GM18907 (cell line): ENCODE measurements at regions not wholly inside any gene's neighbourhood (a gene's known extent, or its start where the extent isn't known, plus 50 kb on each side); places are given as distances from the start of the nearest gene placed in this dataset.

Experiments used
- ATAC-seq: cut with Tn5 transposase; IDR thresholded peaks from one replicate; pipeline ENCODE4 v1.9.1; 2021; ENCODE audit warnings: mild to moderate bottlenecking, moderate library complexity; ENCODE audit not compliant: unreplicated experiment

GRCh38 chr4:104941661-104942062, 205.0 kb upstream of the TET2 start:
- peak; percentile 78 for ATAC-seq

DNA sequence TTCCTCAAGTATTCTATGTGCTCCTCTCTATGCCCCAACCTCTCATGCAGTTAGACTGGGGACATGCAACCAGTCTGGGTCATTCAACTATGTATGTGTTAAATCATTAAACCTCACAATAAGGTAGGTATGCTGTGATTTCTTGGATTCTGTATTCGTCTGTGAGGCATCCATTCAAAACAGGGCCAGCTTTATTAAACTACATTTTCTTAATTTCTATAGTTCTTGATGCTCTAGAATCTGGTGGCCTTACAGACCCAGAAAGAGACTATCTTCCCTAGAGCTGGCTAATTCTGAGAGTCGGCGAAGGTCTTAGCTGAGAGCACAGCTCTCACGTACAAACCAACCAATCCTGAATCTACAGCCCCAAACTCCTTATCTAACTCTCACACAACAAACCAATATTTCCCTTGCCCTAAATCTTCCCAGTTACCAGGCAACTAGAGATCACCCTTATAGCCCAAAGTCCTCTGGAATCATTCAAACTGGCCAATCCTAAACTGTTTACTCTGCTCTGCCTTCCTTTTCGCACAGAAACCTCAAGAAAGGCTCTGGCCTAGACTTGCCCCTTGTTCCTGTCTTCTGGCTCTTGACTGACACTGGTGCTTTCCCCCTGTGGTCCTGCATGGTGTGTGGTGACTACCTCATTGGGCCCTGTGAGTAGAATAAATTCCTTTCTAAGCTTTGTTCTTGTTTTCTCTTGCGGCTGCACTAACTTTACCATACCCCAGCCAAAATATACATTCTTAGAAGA, 203.5 kb upstream of the TET2 start:
- ATAC-seq = peak; percentile 87

DNA sequence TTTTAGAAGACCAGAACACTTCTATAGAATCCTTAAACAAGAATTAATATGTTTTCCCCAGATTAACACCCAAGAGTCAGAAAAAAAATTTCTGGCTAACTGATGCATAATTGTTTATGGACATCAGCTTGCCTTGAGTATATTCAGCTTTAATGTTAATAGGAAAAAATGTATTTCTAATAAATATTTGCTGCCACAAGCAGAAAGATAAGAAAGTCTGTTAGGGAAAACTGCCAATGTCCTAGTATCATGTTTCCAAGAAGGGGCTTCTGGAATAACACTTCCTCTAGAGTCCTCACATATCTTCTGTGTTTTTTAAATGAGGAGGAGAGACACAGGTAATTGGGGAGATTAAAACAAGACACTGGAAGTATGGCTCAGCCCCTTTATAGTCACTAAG, 202.1 kb upstream of the TET2 start:
- no peak for ATAC-seq

- peak; percentile 35 for ATAC-seq
Observed at GRCh38 chr4:104964410-104965175, 182.1 kb upstream of the TET2 start.

- peak; percentile 99 for ATAC-seq
Observed at GRCh38 chr4:104966349-104967033, 180.2 kb upstream of the TET2 start.

DNA sequence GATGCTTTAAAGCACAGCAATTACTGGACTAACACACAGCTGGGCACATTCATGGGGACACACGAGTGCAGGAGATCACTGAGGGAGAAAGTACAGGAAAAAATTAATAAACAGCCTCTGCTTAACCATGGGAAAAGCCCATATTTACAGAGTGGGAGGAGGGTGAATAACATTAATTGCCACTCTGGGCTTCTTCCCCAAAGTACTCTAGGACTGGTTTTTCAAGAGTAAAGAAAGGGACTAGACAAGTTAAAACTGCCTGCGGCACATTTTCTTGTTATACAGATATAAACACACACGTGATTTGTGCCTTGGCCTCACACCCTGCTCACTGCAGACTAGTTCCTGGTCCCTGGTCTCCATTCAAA, 179.7 kb upstream of the TET2 start:
- ATAC-seq = peak; percentile 31

DNA sequence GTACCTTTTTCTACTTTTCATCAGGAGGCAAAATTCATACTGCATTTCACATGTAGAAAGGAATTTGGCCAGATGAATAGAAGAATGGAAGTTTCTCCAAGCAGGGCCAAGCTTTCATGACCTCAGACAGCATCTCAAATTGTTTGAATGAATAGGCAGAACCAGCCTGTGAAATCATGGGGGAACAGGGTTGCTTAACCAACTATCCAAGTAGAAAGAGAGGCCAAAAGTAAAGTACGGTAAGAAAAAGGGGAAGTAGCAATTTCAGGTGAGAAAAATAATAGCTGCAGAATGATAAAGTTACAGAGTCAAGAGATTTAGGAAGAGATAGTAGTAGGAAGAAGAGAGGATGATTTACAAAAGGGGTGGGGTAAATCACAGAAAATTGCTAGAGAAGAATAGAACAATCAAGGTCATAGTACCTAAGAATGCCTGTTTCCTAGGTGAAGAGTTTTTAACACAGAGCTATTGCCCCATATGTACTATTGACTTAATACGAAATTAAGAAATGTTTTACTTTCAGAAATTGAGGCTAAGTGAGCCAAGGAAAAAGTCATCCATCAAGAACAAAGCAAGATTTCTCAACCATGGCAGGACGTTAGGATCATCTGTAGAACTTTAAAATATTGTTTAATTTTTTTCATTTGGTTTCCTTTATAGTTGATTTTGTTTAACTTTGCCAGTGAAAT, 177.1 kb upstream of the TET2 start:
- ATAC-seq = no peak

DNA sequence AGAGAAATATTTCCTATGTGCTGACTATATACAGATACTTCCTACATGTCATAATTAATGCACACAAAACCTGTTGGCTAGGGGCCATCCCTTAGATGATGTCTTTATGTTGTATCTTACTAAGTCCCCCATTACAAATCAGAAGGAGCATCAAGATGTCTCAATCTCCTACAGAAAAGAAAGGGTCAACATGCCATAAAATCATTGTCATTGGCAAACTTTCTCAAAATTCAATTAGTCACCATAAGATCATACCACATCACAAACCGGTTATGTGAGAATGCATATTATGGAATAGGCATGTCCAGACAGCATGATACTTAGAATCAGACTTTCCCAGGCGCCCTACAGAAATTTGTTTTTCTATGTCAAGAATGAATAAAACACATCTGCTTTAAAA, 175.2 kb upstream of the TET2 start:
- no peak for ATAC-seq

DNA sequence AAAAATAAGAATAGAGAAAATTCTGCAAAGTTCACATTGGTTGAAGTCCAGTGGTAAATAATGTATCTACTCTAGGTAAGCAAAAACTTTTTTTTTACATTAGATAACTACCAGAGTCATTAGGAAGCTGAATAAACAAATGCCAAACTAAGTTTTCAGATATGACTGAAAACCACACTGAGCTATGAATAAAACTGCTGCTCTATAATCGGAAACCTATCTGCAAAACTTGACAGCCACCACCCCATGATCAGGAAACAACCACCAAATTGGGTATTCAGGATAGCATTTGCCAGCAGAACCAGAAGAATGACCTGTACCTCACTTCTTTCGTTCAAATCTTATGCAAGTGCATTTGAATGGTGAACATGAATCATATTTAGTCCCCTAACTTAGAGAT, 173.0 kb upstream of the TET2 start:
- ATAC-seq = peak; percentile 41

DNA sequence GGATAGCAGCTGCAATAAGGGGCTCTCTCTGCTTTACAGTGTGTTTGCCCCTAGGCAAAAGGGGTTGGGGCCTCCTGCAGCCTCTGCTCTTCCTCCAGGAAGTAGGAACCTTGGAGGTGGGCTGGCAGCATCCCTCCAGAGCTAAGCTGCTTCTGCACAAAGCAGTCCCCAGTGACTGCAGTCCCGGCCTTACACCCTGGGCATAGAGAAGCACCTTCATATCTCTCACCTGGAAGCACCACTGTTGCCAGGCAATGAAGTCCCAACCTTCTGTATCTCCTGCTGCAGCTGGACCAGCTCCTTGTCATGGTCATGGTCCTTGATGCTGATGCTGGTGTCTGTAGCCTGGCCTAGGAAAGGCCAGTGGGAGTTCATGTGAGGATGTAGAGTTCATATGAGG, 171.1 kb upstream of the TET2 start:
- no peak for ATAC-seq

DNA sequence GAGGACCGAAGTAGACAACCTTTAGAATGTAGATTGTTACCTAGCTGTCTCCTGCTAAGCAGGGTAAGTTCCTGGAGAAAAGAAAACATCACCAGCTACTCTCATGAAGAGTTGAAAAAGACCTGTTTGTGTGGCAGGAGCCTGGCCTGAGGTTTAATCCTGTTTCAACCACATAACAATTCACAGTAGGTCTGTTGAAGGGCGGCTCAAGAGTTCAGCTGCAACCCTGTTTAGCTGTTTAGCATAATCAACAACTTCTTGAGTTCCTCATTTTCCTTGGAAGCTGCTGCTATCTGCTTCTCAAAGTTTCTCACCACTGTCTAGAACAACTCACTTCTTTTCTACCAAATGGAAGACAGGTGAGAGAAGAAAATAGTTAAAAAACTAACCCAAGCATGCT, 170.4 kb upstream of the TET2 start:
- ATAC-seq = peak; percentile 59

DNA sequence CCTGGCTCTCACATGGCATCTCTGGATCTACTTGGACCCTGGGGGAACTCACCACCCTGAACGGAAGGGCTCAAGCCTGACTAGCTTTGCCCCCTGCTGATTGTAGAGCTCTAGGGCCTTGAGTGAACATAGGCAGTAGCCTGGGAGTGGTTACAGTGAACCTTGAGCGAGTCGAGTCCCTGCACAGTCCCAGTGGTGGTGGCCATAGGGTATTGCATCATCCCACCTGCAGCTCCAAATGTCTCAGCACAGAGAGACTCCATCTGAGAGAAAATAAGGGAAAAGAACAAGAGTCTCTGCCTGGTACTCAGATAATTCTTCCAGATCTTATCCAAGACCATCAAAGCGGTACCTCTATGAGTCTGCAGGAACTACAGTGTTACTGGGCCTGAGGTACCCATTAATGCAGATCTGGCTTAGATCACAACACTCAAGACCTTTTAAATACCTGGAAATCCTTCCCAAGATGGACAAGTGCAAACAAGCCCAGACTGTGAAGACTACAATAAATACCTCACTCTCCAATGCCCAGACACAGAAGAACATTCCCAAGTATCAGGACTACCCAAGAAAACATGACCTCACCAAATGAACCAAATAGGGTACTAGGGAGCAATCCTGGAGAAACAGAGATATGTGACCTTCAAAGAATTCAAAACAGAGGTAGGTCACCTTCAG, 167.5 kb upstream of the TET2 start:
- ATAC-seq = no peak

GRCh38 chr4:104983615-104984179, 163.0 kb upstream of the TET2 start:
- no peak for ATAC-seq

DNA sequence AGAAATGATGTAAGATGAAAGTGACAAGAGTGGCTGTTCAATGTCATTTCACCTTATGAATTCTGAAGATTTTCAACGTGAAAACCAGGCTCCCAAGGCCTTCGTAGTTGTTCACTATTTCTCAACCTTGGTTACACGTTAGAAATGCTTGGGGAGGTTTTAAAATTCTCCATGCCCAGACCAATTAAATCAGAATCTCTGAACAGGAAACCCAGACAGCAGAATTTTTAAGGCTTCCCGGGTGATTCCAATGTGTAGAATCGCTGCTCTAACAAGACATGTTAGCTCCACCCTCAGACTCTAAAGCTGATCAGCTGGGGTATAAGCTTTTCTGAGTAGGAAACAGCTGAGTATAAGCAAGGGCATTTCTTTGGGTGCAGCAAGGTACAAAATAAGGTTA, 160.4 kb upstream of the TET2 start:
- ATAC-seq = no peak

- no peak for ATAC-seq
Observed at GRCh38 chr4:104989371-104989770, 157.3 kb upstream of the TET2 start.

DNA sequence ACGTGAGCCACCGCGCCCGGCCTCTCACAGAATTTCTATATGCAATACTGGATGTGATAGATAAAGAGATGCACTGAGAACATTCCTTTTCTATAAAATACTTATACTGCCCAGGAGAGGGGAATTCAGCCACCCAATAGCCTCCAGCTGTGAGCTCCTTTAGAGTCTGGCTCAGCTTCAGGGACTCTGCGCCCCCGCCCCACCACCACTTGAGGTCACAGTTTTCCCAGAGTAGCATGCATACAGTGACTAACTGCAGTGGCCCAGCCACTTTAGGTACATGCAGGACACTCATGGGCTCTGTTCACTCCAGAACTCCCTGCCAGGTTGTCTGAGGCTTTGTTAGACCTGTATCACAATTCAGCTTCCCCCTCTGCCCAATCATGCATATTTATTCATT, 144.4 kb upstream of the TET2 start:
- ATAC-seq = no peak

- no peak for ATAC-seq
Observed at GRCh38 chr4:105014234-105014633, 132.4 kb upstream of the TET2 start.

GRCh38 chr4:105014635-105015034, 132.0 kb upstream of the TET2 start:
- ATAC-seq = no peak

DNA sequence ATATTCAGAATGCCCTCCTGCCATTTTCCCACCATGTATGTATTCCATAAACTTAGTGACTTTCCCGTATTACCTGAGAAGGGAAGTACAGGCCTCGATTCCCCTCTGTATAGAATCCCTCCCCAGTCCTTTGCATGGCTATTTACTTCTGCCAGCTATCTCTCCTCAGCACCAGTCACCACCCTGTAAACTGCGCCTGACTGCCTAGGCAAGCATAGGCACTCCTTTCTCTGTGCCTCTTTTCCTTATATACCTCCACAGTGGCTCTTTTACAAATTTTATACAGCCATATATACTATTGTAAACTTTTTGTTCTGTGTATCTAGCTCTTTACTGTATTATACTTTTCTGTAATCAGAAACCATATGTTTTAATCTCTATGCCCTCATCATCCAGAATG, 130.9 kb upstream of the TET2 start:
- no peak for ATAC-seq
